ENCODE measurements at regions not wholly inside any gene's neighbourhood (a gene's known extent, or its start where the extent isn't known, plus 50 kb on each side); places are given as distances from the start of the nearest gene placed in this dataset.

- TF ChIP-seq CTCF (IDR thresholded peaks at IDR 0.05) (no peak), MLX (CRISPR knock-in tag; IDR thresholded peaks at IDR 0.05) (no peak)
Measured at GRCh38 chr3:46104706-46105105, 77.4 kb upstream of the XCR1 start.
